8988T (cell line): ENCODE measurements at regions not wholly inside any gene's neighbourhood (a gene's known extent, or its start where the extent isn't known, plus 50 kb on each side); places are given as distances from the start of the nearest gene placed in this dataset.

ENCODE experiments used
- DNase-seq: peaks from one replicate; pipeline ENCODE4 v3.0.0; 2011

DNA sequence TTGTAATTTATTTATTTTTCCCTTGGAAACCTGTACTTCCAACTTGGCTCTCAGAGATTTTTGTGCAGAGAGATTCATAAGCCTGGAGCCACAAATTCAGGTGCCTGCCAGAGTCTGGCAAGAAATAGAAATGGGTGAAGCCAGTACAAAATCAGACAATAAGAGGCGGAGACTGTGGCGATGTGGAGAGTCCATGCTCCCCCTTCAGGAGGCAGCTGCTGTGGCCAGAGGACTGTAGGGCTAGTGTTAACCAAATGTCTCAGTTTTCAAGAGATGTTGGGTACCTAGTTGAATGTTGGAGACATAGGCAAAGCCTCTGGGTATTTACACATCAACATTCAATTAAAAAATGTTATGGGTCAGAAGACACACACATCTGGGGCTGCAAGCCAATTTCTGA, 208.6 kb downstream of the PSAT1 start:
- DNase-seq: no peak

DNA sequence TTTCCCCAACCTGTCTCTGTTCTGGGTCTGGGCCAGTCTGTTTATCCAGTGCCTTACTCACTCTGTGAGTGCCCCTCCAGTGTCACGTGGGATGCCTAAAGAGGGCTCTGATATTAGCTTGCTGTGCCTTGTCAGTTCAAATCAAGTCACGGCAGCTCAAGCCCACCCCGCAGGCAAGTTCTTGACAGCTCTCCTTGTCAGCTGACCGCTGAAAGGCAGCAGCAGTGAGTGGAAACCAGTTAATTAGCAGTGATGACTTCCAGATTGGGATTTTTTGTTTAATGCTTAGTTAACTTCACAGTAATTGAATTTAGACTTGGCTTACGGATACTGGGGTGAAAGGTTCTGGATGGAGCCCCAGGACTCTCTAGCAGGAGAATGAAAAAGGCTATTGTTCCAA, 210.1 kb downstream of the PSAT1 start:
- DNase-seq: no peak

DNA sequence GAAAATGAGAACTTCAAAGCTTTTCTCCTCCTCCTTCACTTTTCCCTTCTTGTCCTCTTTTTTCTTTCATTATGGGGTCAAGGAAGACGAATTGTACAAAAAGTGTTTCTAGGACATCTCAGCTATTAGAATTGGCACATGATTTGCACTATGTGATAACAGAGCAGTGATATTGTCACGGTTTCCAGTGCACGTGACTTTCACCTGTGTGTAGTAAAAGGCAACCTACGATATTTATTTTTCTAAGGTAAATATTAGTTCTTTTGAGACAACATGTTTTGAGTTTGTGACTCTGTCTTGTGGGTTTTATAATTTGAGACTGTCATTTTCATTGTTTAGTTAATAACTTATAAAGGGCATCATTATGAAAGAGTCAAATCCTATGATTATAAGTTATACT, 213.1 kb downstream of the PSAT1 start:
- DNase-seq: no peak

DNA sequence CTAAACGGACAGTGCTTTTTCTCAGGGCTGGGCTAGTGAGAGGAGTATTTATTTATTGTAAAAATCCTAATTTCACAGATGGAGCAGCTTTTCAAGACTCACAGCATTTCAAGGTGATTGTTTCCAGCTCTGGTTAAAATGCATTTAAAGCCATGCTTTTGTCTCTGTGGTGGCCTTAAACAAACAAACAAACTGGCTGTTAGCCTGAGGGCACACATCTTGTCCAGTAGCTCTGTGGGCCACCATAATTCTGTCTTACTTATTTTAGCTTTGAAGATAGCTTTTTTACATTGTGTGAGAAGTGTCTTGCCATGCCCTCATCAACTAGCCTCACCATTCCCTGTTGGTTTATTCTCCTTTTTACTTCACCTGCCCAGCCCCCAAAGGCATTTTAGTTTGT, 218.2 kb downstream of the PSAT1 start:
- no peak for DNase-seq

DNA sequence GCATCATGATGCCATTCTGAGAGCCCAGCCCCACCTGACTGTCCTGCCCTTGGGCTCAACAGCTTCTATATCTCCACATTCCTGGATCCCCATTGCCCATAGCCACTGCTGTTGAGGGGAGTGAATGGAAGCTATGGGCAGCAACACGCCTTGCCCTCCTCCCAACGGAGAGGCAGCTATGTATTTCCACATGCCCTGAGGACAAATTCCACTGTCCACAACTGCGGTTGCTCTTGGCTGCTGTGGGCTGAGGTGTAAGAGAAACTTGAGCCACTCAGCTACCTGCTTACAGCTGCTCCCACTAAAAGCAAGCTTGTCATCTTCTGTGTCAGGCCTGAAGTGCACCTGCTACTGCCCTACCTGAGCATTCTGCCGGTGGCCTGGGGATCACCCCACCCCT, 222.9 kb downstream of the PSAT1 start:
- DNase-seq: no peak

DNA sequence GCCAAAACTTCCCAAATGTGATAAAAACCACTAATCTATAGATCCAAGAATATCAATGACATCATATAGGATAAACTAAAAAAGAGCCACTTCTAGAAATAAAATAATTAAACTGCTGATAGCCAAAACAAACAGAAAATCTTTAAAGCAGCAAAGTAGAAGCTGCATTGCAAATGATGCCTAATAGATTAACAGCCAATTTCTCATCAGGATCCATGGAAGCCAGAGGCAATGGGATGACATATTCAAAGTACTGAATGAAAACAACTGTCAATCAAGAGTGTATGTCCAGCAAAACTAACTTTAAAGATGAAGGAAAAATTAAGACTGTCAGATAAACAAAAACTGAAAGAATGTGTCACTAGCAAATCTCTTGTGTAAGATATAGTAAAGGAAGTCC, 224.8 kb downstream of the PSAT1 start:
- DNase-seq: no peak

DNA sequence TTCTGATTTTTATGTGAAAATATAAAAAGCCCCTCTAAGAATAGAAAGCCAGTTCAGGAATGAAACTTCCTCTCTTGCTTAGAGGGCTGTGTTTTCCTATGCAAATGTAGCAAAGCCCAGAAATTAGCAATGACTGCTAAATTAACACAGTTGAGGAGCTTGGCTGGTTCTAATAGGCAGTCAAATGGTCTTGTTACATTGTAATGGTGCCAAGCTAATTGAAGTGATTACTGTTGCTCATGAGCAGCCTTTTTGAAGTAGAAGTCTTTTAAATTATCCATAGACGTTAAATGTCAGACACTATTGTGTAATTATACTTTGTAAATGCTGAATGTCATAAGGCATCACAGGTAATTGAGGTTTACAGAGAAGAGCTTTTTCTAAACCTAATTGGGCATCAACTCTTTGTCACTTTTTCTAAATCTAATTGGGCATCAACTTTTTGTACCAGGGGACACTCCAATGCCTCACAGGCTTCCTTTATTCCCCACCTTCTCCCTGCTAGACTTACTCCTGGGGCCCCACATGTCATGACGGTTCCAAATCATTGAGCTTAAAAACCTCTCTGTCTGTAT, 229.1 kb downstream of the PSAT1 start:
- DNase-seq: no peak

DNA sequence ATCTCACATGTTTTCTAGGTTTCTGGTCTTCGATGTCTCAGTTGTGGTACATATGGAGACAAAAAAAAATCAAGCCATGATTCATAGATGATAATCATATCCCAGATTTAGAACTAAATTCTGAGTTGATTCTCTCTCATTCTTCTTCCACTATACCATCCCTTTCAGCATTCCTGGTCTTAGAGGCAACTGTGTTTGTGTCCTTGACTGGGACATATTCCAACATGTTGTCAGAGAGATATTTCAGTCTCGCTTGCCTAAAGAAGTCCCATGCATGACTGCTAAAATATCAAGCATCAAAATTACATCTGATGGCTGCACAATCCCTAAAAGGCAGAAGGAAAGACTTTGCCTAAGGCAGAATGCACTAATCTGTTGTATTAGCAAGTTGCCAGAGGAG, 236.6 kb downstream of the PSAT1 start:
- DNase-seq: no peak

DNA sequence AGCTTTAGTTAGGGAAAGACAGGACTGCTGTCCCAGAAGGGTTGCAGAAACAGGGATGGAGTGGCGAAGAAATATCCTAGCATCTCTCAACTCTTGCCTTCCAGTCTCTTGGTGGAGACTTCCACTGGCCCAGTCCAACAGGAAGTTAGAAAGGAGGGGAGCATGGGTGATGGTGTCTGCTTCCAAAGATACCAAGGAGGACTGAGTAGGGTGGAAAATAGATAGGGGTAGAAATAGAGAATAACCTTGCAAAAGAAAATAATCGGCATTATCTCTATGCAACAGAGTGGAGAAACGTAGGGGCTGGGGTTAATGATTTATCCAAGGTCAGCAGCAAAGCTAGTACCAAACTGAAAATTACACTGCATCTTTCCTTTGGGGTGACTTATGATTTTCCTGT, 242.3 kb downstream of the PSAT1 start:
- DNase-seq: no peak

DNA sequence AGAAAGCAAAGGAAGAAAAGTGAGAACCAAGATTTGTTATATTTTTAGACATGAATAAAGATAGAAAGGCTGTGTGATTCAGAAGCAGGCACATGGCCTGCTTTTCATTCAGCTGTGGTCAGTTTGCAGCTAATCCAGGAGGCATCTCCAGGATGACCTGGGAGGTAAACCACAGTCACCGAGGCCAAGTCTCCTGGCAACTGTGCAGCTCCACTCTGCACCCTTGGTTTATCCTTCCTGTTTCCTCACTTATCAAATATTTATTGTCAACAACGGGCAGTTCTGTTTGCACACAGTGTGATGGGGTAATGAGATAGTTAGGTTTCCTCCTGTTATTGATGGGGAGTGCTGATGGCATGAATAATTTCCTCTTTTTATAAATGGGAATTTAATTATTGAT, 243.0 kb downstream of the PSAT1 start:
- no peak for DNase-seq

DNA sequence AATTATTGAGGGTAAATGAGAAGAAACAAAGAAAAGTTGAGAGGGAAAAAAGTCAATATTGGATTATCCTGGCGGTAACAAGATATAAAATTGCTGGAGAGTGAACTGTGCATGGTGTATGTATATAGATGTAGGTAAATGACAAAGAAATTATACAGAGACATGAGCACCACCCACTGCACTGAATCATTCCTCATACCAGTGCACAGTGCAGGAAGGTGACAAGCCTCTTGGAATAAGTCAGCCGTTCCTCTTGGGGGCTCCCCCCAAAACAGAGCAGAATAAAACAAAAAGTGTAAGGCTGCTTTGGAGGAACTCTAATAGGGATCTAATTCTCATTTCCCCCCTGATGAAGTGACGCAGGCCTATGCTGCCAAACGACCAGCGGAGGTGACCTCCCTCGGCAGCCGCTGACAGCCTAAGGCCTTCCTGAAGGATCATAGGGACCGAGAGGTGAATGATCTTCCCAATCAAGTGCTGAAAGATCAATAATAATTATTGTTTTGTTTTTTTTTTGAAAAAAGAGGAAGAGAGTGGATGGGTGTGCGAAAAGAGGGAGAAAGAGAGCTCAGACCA, 245.0 kb downstream of the PSAT1 start:
- DNase-seq: no peak

DNA sequence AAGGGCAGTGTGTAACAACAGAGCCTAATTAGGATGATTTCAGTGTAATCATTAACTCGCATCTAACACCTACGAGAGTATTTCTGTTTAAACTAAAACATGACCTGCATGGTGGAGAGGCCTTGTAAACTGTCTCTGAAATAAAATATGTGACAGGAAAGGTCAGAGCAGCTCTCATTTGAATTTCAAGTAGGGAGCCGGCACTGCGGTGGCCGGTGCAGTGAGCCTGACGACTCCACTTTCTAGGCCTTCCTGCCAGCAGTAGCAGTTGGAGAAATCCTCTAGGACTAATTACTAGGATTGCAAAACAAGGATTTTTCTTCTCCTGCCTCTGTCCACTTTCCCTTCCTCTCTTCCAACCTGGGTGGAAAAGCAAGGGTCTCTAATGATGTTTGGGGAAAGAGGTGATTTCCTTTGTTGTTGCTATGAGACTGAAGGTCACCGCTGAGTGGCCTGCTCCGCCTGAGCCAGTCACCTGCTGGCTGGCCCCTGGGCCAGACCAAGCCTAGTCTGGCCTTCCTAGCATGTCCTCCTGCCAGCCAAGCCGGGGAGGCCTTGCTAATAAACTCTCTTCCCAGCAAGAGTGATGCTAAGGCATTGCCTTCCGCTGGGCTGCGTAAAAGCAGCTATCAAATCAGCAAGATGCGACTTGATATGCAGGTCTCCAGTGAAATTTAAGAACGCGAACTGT, 245.7 kb downstream of the PSAT1 start:
- no peak for DNase-seq

DNA sequence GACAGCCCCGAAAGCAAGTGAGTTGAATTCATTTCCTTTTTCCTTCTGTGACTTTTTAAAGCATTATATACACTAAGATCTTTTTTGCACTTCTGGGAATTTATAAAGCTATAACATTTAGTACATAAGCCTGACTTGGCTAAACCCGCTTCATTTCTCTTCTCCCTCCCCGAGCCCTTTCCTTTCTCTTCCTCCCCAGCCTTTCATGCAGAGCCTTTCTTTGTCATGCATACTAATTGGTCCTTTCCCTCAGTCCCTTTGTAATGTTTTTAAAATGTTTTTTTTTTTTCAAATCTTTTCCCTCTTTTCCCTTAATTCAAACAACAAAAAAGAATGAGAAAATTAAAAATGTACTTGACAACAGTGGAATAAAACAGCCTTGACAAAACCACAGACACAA, 246.4 kb downstream of the PSAT1 start:
- DNase-seq: no peak

DNA sequence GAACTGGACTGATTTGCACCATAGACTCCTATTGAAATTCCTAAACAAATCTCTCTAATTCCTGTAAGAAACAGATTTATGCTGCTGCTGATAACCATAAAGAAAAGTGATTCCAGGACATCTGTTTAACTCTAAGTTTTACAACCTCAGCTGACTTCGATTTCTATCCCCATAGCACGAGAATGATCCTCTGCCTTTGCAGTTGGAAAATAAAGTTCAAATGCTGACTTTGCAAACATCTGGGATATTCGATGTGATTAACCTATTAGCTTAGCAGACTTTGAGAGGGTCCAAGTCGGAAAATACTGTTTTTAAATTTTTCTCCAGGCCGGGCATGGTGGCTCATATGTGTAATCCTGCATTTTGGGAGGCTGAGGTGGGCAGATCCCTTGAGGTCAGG, 247.3 kb downstream of the PSAT1 start:
- no peak for DNase-seq

DNA sequence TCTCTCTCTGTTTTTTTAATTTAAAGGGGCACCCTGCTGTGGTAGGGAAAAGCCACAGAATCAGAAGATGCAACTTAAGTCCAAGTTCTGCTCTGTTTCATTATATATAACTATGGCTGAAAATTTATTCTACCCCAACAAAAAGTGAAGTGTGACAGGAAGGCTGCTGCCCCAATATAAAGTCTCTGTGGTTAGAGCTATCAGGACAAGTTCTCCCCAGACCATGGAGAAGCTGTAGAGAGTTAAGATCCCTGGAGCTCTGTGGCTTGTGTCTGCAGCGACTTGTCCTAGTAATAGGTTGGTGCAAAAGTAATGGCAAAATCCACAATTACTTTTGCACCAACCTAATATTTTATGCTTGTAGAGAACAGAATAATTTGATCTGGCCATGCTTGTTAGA, 250.9 kb downstream of the PSAT1 start:
- no peak for DNase-seq

DNA sequence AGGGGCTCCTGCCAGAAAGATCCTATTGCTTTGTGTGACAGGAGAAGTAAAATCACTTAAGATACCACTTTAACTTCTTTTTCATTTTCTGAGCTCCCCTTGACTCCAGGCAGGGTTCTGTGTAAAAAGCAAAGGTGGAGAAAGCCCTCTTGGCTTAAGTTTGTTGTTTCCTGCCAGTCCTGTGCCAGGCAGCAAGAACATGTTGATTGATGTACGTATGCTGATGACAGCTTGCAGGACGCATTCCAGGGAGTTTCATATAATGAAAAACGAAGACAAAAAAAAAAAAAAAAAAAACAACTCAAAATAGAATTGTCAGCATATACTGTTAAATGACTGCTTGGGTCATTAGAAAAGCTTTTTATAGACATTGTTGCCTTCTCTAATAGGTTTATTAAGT, 251.7 kb downstream of the PSAT1 start:
- DNase-seq: no peak

DNA sequence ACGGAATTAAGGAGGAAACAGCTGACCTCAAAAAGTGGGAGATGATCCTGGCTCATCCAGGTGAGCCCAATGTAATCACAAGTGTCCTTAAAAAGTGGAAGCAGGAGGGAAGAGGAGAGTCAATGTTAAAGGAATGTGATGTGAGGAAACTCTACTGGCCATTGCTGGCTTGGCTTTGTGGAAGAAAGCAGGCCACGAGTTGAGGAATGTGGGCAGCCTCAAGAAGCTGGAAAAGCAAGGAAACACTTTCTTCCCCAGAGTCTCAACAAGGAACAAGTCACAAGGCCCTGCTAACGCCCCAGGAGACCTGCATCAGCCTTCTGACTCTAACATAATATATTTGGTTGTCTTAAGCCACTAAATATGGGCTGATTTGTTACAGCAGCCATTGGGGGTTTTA, 252.8 kb downstream of the PSAT1 start:
- no peak for DNase-seq

DNA sequence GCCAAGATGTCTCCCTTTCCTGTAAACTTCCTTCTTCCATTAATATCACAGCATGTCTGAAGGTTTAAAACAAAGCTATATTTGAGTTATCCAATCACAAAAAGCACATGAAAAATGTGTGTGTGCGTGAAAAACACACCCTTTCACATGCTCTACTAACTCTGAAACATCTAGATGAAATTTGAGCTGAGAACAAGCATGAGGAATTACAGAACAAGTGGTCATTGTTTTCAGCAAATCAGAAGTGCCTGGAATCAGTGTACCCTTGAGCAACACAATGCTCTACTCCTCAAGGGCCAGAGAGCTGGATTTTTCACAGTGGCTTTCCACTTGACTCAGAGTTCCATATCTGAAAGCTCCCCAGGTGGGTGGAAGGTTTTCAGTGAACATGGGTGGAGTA, 255.9 kb downstream of the PSAT1 start:
- no peak for DNase-seq

DNA sequence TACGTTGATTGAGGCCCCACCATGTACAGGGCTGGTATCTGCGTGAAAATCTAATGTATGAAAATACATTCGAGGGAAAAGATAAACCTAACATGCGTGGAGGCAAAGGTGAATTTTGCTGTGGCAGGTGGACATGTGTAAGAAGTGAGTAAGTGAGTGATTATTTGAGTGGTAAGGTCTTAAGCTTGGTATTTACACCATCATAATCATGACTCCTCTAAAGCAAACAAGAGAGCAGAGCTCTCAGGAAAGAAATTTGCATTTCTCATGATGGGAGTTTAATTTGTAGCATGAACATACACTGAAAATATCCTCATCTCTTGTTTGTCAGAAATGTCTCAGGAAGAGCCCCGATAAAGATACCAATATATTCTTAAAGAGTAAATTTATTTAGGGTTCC, 260.6 kb downstream of the PSAT1 start:
- DNase-seq: no peak

DNA sequence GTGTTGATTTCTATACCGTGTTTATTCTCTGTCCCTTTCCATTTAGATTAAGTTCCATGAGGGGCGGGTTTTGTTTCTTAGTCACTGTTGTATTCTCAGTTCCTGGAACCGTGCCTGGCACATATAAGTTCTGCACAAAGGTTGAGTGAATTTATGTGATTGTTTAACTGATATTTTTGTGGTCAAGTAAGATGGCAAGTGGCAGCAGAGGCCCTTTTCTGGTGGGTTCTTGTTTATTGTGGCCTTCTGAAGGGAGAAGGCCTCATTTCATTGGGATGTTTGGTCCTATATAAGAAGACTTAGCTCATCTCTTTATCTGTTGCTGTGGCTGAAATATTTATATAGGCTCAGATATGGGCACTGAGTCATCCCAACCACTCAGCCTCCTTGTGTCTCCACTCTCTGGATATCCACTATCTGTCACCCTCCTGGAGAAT, 262.5 kb downstream of the PSAT1 start:
- no peak for DNase-seq

DNA sequence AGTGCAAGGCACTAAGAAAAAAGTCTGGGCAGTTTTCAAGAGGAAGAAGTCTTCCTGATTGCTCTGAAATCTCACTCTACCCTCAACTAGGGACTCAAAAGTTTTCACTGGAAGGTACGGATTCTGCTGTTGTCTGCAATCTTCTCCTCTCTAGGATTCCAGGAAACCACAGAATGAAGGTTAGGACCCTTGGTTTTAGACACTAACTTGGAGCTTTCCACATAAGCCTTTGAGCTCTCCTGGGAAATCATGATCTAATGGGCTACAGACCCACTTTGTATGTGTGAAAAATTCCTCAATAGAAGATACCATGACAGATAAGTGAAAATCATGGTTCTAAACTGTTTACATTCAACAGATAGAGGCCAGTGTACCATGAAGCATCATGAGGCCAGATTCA, 265.1 kb downstream of the PSAT1 start:
- no peak for DNase-seq

DNA sequence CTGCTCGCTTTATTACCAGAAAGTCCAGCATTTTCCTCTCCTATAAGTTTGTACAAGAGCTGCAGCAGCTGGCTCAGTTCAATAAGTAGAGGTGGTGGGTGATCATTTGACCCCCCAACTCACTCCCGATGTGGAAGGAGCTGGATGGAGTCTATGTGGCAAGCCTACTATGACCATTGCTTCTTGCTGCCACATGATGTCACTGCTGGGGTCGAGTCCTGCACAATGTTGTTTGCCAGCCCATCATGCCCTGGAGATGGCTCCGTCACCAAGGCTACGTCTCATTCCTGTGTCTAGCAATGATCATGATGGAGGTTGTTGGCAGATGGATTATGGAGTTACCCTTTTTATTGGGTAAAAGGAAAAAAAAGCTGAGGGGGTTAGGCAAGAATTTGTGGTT, 266.3 kb downstream of the PSAT1 start:
- DNase-seq: no peak

DNA sequence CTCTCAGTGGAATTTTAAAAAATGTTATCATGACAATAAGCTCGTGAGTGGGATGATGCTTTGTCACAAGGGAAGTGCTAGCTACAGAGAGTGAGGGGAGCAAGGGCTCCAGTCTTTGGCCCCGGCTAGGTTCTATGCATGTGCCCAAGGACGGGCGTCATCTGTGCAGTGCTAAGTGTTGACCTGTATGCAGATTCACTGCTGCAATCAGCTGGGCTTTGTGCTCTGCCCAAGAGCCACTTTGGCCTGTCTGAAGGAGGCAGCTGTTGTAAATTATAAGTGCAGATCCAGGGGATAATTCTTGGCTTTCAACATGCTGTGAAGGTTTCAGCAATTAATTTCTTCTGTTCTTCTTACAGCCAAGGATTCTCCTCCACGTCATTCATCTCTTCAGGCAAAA, 268.6 kb downstream of the PSAT1 start:
- no peak for DNase-seq

DNA sequence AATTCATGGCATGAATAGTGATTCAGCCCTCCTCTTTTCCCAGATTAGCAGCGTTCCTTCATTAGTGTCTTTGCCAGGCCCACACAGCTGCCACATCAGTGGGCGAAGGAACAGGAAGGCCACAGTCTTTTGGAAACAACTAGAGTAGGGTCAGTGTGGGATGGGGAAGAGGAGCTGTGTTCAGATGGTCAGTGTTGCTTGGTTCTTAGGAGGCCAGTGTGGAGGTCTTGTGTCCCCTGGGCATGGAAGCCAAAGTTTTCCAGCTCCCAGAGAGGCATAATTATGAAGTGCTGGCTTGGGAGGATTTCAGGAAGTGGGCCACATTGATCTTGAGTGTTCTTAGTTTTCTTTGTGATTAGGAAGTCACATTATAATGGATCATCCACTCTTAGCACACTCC, 269.6 kb downstream of the PSAT1 start:
- DNase-seq: no peak
